Adrenal gland (tissue), 5 donors: ENCODE measurements at regions not wholly inside any gene's neighbourhood (a gene's known extent, or its start where the extent isn't known, plus 50 kb on each side); places are given as distances from the start of the nearest gene placed in this dataset.

Experiments
- POLR2A ChIP-seq, 2 donors: fragments of 450-650 bp; IDR thresholded peaks; one replicate each; pipeline ENCODE4 v1.6.1; 2017; ENCODE audit warnings: antibody characterized with exemption in 2 of 2, mild to moderate bottlenecking in 2 of 2, moderate library complexity in 1 of 2
- TF ChIP-seq, protein P1 (sequence below), 6 experiments: fragments of 450-650 bp in 4 of 6; fragments of 200-600 bp in 2 of 6; sonication (generic) in 1 of 6; IDR thresholded peaks; 1 replicate in 5 of 6; 2 replicates in 1 of 6; pipeline versions ENCODE4 v1.5.1 to v1.8.0; 2016 to 2021; ENCODE audit warnings: antibody characterized with exemption in 6 of 6, mild to moderate bottlenecking in 2 of 6, moderate library complexity in 1 of 6
- donor health status: DM: no; HTN: no; CAD: no.

GRCh38 chrX:43552156-43552555 lies 103.9 kb upstream of the MAOA start:
- TF ChIP-seq, protein P1, sequence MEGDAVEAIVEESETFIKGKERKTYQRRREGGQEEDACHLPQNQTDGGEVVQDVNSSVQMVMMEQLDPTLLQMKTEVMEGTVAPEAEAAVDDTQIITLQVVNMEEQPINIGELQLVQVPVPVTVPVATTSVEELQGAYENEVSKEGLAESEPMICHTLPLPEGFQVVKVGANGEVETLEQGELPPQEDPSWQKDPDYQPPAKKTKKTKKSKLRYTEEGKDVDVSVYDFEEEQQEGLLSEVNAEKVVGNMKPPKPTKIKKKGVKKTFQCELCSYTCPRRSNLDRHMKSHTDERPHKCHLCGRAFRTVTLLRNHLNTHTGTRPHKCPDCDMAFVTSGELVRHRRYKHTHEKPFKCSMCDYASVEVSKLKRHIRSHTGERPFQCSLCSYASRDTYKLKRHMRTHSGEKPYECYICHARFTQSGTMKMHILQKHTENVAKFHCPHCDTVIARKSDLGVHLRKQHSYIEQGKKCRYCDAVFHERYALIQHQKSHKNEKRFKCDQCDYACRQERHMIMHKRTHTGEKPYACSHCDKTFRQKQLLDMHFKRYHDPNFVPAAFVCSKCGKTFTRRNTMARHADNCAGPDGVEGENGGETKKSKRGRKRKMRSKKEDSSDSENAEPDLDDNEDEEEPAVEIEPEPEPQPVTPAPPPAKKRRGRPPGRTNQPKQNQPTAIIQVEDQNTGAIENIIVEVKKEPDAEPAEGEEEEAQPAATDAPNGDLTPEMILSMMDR (IDR thresholded peaks at IDR 0.05), result no peak
- TF ChIP-seq POLR2A (IDR thresholded peaks at IDR 0.05), result no peak
